Lung microvascular endothelial cell (primary cell): ENCODE measurements at regions not wholly inside any gene's neighbourhood (a gene's known extent, or its start where the extent isn't known, plus 50 kb on each side); places are given as distances from the start of the nearest gene placed in this dataset.

Experiments
- DNase-seq, 2 donors: peaks; one replicate each; pipeline versions ENCODE4 v3.0.0 to v3.0.0-alpha.2; 2010; ENCODE audit warnings: low read depth in 2 of 2

DNA sequence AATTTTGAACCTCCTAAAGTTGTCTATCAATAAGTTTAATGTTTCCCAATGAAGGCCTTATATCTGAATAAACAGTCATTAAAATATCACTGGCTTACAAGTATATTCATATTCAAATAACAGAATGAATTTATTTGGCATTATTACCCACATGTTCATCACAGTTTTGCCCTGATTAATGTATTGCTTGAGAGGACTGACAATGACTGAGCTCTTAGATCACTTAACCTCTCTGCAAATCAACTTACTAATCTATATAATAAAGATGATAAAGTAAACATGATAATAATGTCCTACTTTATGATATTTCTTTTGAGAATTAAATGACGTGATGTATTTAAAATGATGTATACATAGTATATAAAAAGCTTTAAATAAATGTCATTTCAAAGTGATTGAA is 532.0 kb upstream of the GBE1 start:
- DNase-seq, result no peak

DNA sequence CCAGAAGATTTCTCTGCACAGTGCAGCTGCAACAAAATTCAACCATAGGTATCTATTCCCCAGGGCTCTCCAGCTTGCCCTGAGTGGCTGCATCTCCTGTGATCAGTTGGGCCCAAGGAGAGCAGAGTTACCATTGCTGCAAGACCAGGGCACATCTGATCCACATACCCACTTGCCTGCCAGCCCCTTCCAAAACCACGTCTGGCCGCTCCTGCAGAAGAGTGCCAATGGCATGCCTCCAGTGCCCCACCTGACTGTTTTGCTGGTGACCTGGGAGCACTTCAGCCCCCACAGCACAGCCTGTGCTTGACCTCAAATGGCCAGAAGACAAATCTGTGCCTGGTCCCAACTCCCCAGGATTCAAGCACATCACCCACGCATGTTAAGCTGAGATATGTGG is 526.1 kb upstream of the GBE1 start:
- no peak for DNase-seq

- peak in 1 of 2 donors; percentile 22 for DNase-seq
Measured at GRCh38 chr3:82281205-82281604, 519.8 kb upstream of the GBE1 start.

- no peak for DNase-seq
Measured at GRCh38 chr3:82276992-82277391, 515.5 kb upstream of the GBE1 start.

DNA sequence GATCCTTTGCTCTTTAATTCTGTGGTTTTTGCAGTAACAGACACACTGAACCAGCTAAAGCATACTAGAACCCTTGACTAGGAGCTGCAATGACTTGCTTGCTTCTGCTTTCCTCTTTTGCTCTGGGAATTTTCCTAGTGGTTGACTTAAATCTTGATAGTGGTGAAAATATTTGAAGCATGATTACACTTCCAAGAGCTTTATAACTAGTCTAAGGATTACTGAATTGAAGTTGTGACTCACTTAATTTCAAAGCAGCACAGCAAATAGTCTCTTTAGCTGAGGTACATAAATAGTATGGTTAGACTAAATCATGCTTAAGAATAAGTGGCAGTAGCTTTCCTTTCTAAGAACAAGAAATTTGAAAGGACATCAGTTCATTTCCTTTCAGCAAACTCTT is 513.5 kb upstream of the GBE1 start:
- no peak for DNase-seq

- no peak for DNase-seq
Measured at GRCh38 chr3:82265747-82266146, 504.3 kb upstream of the GBE1 start.

DNA sequence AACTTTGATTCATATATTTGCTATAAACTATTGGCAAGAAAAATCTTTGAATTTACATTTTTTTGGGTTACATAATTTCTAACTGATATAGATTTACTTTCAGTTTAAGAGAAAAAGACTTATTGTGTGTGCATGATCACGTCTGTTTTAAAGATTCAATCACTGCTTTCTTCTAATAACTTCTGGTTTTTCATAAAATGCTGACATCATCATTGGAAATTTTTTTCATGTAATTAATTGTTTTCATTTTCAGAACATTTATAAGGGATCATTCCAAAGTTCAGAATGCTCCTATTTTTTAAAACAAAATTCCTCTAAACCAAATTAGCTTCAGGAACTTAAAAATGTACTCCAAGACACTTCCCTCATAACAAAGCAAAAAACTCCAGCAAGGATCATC is 500.7 kb upstream of the GBE1 start:
- DNase-seq, result no peak

DNA sequence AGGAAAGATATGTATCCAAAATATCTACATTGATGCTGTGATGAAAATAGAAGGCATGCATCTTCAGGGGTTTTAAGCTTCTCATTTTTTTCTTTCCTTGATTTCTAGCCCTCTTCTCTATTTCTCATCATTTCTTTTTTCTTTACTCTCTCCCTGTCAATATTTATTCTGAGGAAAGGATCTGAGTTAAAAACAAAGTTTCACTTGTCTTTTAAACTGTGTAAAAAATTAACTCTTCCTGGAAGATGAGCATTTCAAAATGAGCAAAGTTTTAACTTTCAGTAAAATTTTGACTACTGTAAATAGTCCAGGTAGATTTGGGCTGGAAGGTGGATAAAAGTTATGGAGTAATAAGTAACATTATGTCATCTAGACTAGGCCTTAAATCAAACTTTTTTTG is 500.2 kb upstream of the GBE1 start:
- DNase-seq, result no peak

GRCh38 chr3:82261013-82261412 is 499.6 kb upstream of the GBE1 start:
- DNase-seq, result no peak

- DNase-seq, result no peak
Measured at GRCh38 chr3:82259994-82260393, 498.5 kb upstream of the GBE1 start.

- DNase-seq, result no peak
Measured at GRCh38 chr3:82240322-82240721, 478.9 kb upstream of the GBE1 start.

- no peak for DNase-seq
Measured at GRCh38 chr3:82236257-82236656, 474.8 kb upstream of the GBE1 start.

DNA sequence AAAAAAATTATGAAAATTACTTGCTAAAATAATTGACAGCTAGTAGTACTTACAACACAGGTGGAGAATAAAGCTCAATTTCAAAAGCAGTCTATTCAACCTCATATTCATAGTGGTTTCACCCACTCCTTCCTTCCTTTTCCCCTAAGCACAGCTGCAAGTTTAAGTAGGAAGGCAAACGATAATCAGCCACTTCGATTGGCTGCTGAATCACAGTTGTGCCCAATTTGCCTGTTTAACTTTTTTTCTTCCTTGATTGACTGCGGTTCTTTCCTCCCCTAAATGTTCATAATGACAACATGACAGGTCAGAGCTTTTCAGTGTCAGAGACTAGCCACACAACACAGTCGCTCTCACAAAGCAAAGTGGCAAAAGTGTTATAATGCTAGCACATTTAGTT is 468.0 kb upstream of the GBE1 start:
- no peak for DNase-seq

GRCh38 chr3:82224661-82225060 is 463.2 kb upstream of the GBE1 start:
- no peak for DNase-seq

DNA sequence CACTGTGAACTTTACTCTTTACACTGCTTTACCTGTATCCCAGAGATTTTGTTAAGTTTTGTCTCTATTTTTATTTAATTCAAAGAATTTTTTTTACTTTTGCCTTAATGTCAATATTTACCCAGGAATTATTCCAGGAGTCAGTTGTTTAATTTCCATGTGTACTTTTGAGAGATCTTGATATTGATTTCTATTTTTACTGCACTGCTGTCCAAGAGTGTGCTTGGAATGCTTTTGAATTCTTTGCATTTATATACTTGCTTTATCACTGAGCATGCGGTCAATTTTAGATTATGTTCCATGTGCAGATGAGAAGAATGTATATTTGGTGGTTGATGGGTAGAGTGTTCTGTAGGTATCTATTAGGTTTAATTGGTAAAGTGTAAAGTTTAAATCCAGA is 461.0 kb upstream of the GBE1 start:
- no peak for DNase-seq

DNA sequence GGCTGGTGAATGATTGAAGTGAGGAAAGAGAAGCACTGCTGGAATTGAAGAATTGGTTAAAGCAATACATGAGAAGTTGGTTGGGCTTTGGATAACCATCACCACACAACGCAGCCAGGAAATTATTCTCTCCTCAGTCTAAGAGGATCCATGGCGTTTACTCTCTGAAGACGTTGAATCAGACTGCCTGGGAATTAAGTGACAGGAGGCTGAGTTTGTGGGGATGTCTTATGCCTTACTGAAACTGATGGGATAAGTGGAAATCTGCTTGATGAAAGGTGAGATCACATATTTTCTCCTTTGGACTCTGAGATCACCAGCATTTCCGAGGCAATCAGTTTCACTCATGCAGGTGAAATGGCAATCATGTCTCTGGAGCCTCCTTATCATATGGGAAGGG is 456.1 kb upstream of the GBE1 start:
- no peak for DNase-seq

- no peak for DNase-seq
Measured at GRCh38 chr3:82208002-82208710, 446.7 kb upstream of the GBE1 start.

DNA sequence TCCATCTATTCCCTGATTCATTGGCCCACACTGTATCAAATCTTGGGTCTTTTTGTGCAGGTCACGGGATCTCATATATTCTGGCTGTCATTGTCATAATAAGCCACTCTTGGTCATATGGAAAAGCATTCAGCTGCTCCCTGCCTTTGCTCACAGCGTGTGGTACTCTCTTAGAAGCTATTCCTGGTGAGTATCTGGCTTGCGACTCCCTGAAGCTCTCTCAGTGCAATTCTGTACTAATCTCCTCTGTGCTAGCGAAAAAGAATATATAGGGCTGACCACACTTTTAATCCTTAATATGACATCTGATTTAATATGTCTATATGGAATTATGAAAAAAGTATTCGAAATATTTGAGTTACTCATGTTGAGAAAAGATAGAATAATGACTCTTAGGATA is 440.8 kb upstream of the GBE1 start:
- DNase-seq, result no peak

DNA sequence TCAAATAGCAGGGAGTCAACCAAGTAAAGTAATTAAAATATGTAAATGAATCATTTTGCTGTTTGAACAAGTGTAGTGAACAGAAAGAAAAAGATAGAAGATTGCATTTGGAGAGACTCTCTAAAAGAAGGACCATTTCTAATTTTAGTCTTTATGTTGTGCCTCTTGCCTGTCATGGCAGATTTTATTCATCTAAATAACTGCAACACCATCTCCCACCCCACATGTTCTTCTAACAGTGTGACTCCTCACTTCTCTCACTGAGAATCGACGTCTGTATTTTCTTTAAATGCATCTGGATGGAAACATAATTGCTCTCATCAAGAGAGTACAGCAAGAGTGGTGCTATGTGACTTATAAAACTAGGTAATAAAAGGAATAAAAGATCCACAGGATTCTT is 439.9 kb upstream of the GBE1 start:
- DNase-seq, result no peak

DNA sequence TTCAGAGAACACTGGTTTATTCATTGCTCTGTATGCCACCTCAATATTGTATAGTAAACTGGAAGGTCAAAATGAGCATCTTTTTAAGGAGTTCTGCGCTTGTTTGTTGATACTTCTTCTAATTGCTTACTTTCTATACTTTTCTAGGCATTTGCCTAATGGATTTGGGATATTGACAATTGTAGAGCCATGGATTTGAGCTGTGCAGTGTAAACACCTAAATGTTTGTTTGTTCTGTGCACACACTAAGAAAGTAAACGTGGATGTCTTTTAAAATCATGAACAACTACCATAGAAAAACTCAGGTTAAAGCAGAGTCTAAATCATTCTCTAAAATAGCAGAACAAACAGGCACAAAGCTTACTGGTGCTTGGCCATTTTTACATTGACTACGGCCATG is 436.6 kb upstream of the GBE1 start:
- DNase-seq, result no peak

DNA sequence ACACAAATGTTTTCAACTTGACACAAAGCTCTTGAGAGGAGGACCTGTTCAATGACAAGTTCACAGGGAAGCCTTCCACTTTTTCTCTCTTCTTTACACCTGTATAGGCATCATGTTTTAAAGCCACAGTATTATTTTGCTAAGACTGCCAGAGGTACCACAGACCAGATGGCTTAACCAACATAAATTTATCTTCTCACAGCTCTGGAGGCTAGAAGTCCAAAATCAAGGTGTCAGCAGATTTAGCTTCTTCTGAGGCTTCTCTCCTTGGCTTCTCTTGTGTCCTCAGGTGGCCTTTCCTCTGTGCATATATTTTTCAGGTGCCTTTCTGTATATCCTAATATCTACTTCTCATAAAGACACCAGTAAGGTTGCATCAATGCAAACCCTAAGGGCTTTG is 435.2 kb upstream of the GBE1 start:
- DNase-seq, result no peak

DNA sequence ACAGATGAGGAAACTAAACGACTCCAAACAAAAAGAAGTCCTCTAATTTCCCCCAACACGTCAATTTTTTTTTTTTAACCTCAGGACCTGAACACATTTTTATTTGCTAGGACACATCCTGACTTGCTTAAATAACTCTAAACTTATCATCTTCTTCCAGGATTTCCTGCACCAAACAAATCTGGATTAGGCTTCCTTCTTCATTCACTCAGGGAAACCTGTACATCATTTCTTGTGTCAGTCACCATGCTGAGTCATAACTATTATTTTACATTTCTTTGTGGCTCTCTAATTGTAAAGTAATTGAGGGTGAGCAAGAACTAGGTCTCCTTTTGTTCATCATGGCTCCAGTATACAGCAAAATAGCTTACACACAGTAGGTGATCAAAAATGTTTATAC is 433.4 kb upstream of the GBE1 start:
- DNase-seq, result peak in 1 of 2 donors; percentile 68

DNA sequence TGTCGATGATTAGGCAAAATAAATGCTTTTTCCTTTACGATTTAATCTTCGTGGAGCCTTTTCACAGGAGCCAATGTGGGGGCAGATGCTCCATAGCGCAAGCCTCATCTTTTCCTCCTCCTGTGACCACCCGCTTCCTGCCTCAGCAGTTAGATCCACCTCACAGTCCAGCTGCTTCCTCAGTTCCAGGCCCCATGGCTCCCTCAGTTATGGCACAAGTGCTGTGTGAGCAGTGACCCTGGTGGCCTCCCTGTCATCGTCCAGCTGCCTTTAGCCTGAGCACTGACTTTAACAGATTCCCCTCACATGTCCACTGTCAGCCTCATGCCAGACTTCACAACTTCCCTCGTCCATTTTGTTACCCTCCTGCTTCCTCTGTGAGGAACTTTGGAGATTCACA is 424.6 kb upstream of the GBE1 start:
- peak; percentile 35 to 69 for DNase-seq

- no peak for DNase-seq
Measured at GRCh38 chr3:82179291-82179690, 417.8 kb upstream of the GBE1 start.
